HG02852 (cell line): ENCODE measurements at regions not wholly inside any gene's neighbourhood (a gene's known extent, or its start where the extent isn't known, plus 50 kb on each side); places are given as distances from the start of the nearest gene placed in this dataset.

Experiments
- ATAC-seq: cut with Tn5 transposase; IDR thresholded peaks from one replicate; pipeline ENCODE4 v1.9.1; 2021; ENCODE audit warnings: mild to moderate bottlenecking, moderate library complexity; ENCODE audit not compliant: unreplicated experiment

DNA sequence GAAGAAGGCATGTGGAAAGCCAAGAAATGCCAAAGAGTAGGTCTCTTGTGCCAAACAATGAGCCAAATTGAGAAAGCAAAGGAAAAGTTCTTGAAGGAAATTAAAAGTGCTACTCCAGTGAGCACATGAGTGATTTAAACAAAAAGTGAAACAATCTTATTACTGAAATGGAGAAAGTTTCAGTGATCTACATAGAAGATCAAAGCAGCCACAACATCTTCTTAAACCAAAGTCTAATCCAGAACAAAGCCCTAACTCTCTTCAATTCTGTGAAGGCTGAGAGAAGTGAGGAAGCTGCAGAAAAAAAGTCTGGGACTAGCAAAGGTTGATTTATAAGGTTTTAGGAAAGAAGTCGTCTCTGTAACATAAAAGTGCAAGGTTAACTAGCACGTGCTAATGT is 259.6 kb downstream of the FLRT2 start:
- no peak for ATAC-seq

DNA sequence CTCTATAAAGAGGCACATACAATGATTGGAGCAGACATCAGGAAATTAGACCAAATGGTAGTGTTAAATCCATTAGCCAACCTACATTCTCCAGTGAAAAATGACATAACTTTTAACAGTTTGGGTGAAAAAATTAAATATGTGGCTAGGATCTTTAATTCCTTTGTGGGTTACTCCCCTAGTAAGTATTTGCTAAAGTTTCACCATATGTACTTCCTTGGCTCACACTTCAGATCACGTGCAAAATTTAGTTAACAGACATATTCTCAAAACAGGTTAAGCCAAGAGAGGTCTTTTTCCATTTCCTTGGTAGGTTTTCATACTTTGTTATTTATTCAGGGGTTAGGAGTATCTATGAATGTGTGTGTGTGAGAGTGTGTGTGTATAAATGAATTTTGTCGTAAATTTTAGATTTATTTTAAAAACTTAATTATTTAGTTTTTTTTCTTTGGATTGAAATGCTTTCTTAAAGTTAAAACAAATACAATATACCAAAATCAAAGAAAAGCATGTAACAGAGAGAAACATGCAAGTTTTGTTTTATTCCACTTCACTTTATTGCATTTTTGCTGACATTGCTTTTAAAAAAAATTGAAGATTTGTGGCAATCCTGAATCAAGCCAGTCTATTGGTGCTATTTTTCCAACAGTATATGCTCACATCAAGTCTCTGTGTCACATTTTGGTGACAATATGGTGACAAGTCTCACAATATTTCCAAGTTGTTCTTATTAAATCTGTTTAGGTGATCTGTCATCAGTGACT is 258.7 kb downstream of the FLRT2 start:
- ATAC-seq, result no peak

GRCh38 chr14:85766295-85766694 is 236.4 kb downstream of the FLRT2 start:
- ATAC-seq, result no peak

GRCh38 chr14:85764822-85765221 is 234.9 kb downstream of the FLRT2 start:
- ATAC-seq, result no peak

DNA sequence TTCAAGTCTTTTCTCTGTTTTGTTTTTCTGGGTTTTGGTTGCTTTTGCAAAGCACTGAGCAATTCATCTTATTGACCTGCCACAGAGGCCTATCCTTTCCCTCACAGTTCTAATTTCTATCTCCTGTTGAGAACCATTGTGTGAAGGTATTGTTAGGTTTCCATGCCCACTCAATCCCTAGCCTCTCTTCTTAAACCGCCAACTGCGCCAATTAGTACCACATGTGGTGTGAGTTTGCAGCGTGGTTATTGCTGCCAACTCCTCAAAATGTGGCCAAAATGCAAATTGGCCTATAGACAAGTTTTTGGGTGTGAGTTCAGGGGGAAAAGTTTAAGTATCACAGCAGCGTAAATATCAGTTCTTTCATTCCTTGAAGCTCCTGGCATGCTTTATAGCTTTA is 232.6 kb downstream of the FLRT2 start:
- no peak for ATAC-seq

DNA sequence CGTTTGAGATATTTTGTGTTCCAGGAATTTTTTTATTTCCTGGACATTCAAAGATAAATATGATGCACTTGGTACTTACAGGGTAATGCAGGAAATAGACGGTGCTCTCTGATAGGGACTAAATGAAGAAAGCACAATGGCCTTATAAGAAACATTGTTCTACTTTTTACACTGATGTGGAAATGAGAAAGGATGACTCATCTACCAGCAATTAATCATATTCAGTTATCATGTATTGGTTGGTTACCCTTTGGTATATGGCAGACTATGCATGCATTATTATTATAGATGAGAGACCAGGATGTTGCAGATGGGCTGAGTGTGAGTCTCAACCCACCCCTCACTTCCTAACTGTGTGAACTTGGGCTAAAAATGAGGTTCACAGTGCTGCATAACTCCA is 222.2 kb downstream of the FLRT2 start:
- no peak for ATAC-seq

DNA sequence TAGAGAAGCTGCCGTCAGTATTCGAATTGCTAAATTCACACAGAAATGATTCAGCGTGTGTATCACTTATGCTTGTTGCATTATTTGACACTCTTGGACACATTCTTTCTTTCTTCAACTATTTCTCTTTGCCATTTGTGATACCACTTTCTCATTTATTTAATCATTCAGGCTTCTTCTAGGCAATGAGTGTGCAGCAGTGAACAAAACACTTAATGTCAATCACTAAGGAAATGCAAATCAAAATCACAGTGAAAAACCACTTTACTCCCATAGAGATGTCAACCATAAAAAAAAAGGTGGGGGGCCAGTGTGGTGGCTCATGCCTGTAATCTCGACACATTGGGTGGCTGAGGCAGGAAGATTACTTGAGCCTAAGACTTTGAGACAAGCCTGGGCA is 214.6 kb downstream of the FLRT2 start:
- no peak for ATAC-seq

GRCh38 chr14:85732031-85732430 is 202.1 kb downstream of the FLRT2 start:
- no peak for ATAC-seq

DNA sequence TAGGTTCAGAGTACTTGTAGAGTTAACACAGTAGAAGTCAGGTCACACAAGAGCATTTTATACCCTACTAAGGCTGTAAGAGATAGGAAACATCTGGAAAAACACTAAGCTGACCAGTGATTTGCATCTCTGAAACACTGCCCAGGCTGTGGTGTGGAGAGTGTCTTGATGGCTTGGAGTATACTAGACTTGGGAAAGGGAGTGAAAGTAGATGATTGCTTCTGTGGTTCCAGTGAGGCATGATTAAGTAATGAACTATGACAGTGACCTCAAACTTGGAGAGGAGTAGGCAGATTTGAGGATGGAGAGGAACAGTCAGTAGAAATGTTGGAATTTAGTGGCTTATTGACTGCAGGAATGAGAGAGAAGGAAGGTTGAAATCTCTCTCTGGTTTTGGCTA is 201.2 kb downstream of the FLRT2 start:
- no peak for ATAC-seq

- ATAC-seq, result no peak
These were observed 198.6 kb downstream of the FLRT2 start for GRCh38 chr14:85728476-85729065.

GRCh38 chr14:85714069-85714468 is 184.1 kb downstream of the FLRT2 start:
- ATAC-seq, result no peak

GRCh38 chr14:85711620-85712019 is 181.7 kb downstream of the FLRT2 start:
- no peak for ATAC-seq
